Limb (tissue), 2 donors: ENCODE measurements at regions not wholly inside any gene's neighbourhood (a gene's known extent, or its start where the extent isn't known, plus 50 kb on each side); places are given as distances from the start of the nearest gene placed in this dataset.
"Not testable (repeated sequence)": the region's sequence is repeated elsewhere in the genome, so short reads cannot be mapped to it uniquely, and the experiment has no call there.

Source experiments
- DNase-seq, 2 donors: peaks; one replicate each; pipeline ENCODE4 v3.0.0-alpha.2; 2016; ENCODE audit errors: extremely low spot score in 2 of 2

DNA sequence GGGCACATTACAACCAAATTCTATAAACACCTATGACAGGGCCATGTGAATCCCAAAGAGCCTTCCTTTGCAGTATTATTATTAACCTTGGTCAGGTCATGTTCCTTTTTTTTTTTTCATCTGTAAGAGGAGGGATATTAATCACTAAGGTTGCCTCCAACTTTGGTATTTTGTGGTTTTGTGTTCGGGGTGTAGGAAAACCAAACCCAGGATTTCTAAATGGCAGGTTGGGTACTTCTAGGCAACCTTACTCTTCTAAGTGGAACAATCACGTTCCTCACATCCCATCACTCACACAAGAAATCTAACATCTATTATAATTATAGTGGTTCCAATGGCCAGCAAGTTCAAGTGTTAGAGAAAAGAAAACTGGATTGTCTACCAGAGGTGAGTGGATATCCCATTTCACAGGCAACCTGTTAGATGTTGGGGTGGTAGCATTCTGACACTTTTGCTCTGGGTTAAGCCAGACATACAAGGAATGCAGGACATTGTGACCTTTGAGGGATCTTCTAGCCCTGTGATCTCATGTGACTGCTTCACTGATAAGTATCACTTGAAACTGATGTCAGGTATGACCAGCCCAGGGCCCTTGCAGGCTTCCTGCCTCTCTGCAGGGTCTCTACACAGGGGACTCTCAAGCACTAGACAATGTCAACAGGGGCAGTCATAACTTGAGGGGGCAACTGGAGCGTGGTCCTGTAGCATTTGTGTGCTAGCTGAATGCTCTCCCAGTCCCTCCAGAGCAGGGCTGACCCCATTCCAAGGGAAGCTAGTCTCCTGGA lies 126.2 kb upstream of the VLDLR start:
- no peak for DNase-seq

DNA sequence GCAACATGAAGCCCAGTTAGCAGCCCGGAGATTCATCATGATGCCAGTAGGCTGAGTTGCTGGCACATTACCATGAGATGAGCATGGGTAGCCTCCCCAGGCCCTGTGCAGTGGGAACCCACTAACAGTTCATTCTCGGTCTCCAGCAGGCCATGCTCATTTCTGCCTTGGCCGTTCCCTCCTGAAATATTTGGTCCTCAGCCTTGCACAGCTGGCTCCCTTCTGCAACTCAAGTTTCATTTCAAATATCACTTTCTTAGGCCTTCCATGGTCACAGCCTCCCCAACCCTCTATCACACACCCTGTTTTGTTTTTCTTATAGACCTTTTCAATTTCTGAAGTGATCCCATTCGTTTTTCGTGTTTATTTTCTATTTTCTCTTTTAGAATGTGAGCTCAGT lies 125.4 kb upstream of the VLDLR start:
- DNase-seq, result no peak

DNA sequence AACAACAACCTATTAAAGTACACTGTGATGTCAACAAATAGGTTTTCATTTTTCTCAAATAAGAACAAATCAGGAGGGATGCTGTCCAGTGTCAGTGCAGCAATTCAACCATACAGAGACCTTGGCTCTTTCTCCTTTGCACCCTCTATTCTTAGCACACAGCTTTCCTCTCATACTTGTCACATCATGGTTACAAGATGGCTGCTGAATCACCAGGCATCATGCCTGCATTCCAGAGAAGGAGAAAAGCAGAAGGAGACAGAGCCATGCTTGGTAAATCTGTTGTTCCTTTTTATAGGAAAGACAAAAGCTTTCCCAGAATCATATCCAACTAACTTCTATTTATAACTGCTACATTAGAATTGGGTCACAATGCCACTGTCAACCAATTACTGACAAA lies 124.7 kb upstream of the VLDLR start:
- no peak for DNase-seq

DNA sequence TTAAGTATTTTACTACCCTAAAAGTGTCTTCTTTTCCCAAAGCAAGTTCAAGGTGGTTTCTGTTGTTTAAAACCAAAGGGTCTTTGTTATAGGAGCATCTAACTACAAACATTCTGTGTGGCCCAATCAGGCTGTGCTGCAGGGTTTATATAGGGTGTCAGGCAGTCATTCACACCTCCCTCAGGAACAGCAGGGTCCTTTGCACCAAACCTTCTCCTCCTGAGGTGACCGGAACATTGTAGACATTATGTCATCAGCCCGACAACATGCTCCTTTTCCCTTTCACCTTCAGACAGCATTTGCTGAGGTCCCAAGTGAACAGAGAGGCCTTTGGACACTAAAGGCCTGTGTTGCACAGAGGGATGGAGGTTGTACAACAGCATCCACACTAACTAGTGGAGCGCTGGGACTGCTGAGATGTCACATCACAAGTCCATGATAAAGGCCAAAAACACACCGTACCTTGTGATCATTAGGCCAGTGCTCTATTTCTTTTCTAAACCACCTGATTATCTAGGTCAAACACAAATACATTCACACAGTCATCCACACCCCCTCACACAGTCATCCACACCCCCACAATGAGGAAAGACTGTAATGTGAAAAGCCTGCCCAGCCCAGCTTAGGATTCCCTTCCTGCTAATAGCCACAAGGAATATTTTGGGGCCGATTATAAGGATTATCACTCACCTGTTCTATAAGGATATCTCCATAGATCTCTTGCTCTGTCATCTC lies 123.8 kb upstream of the VLDLR start:
- DNase-seq, result no peak

DNA sequence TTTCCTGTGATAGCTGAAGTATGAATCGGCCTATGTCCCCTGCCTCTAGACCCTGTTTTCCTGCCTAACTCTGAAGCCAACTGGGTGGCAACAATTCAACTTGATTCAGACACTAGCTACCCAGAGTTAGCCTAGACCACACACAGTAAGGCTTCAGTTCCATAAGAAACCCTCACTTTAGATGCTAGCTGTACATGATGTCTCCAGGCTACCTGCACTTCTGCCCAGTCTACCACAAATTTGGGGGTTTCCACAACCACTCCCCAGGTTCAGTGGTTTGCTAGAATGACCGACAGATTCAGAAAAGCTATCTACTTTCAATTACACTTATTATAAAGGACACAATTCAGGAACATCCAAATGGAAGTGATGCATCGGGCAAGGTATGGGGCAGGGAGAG lies 119.4 kb upstream of the VLDLR start:
- DNase-seq, result no peak

DNA sequence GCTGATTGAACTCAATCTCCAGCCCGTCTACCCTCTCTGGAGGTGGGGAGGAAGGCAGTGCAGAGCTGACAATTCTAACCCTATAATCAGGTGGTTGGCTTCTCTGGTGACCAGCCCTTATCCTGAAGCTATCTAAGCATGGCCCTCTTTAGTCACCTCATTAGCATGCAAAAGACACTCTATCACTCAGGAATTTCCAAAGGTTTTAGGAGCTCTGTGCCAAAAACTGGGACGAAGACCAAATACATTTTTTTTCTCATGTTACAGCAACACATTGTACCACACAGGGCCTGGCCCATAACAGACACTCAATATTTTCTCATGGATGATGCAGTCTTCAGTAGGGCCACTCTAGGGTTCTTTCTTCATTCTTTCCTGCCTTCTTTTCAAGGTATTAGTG lies 118.8 kb upstream of the VLDLR start:
- DNase-seq, result no peak

DNA sequence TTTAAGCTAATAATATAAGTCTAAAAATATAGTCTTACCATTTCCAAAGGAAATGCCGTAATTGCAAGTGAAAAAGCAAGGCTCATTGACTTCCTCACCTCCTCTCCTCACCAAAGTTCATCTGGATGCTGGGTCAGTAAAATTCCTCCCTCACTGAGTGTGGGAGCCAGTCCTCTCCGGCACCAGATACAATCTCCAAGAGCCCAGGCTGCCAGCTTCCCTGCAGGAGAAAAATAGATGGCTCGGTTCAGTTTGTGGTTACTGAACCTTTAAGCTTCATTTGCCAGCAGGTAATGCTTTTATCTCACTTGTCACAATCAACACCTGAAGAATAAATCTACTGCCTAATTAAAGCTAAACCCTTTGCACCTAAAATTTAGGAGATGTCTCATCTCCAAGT lies 115.3 kb upstream of the VLDLR start:
- DNase-seq, result no peak

DNA sequence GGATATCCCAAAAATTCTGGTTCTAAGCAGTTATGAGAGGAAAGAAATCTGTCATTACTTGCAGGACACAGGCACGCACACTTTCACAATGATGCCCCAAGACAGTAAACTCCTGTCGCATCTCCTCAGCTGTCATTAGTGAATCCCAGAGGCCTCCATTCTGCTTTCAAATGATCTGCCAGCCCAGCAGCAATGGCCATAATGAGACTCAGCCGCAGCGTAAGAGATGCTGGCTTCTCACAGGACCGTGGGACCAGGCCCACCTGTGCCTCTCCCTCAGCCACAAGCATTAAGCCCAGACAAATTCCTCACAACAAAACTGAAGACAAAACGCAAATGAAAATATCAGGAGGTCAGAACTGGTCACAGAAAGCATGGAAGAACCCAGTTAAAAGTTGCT lies 98.0 kb upstream of the VLDLR start:
- no peak for DNase-seq

DNA sequence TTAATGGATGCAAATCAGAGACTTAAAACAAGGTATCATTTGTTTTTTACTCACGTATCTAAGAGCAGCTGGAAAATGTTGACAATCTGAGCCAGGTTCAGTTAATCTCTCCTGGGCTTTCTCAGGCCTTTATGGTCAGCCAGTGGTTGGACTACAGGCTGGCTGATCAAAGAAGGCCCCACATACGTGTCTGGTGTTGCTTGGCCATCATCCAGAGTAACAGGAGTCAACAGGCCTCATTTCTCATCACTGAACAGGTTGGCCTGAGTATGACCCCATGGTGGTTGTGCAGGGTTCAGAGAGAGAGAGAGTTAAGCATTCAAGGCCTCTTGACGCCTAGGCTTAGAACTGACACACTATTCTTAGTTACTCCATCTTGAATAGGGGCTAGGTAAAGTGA lies 97.0 kb upstream of the VLDLR start:
- no peak for DNase-seq

DNA sequence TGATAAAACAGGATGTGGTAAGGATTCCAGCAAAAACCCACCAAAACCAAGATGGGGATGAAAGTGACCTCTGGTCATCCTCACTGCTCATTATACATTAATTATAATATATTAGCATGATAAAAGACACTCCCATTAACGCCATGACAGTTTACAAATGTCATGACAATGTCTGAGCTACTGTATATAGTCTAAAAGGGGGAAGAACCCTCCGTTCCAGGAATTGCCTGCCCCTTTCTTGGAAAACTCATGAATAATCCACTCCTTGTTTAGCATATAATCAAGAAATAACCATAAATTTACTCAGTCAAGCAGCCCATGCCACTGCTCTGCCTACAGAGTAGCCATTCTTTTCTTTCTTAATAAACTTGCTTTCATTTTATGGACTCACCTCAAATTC lies 96.4 kb upstream of the VLDLR start:
- no peak for DNase-seq

DNA sequence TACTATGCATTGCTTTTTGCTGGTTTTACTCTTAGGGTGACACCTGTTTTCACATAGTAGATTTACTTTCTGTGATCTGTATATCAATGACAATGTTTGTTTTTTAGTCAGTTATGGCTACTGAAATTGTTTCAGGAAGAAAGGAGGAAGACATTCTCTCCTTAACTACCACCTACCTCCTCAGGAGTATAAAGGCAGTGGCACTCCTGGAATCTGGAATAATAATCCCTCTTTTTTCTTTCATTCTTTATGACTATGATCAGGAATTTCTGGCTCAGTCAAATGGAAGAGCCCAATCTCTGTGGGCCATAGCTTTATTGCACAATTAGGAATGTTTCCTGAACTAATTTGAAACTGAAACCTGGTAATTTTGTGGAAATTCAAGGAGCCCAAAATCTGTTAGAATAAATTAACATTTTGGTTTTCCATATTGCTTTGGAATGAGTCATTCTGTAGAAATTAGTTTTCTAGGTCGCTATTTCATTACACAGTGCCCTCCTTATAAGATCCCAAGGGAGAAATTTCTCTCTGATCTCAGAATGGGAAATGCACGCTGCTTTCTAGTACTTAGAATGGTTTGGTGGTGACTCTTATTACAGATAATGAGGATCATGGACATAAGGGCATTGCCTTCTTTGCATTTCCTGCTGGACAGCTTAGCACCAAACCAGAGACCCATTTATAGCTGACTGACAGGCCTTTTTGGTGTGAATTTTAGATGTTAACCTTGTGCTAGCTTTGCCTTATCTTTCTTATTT lies 95.3 kb upstream of the VLDLR start:
- DNase-seq, result no peak

DNA sequence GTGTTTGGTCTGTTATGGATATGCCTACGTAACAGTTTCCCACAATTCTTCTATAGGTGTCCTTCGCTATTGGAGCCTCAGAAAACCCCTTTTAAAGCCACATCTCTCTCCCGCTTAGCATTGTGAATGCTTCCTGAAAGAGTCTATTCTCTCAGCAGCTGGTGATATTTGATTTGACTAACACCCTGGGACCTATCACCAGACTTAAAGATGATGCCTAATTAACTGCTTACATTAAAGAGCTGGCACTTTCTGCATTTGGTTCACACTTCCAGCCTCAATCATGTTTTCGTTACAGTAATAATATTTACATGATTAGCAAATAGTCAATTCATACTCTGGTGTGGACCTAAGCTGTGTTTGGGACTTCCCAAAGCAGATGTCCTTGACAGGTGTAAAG lies 90.1 kb upstream of the VLDLR start:
- DNase-seq, result no peak

DNA sequence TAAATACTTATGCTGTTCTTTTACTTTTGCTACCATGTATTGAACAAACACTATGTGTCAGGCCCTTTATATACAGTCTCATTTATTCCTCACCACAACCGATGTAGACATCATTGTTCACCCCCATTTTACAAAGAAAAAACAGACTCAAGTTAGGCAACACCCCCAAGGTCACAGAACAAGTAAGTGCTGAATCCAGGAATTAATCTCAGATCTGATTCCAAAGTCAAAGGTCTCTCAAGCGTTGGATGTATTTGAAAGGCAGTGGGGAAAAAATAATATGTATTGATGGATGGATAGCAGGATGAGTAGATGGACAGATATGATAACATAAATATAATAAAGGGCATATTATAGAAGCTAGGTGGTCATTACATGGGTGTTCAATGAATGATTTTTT lies 85.1 kb upstream of the VLDLR start:
- DNase-seq, result no peak

DNA sequence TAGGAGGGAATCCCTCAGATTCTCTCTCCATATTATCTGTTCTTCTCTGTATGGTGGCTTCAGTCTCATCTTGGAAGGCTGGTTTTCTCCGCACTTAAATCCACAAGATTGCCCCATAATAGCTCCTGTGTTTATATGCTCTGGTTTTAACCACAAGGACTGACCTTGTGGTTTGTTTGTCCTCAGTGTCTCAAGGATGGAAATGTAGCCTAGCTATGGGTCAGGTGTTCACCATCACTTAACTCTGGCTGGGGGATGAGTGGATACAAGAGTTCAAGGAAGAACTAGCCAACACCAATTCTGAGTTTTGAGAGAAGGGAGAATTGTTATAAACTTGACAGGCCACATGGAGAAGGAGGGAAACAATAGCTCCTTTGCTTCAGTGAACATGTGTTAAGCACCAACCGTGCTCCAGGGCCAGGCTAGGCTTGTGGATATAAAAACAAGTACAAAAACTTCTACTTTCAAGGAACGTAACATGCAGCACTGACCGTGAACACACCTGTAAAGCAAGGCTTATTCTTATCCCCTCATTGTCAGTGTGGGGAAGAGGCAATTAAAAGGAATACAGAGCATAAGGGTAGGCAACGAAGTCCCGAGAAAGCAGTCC lies 75.6 kb upstream of the VLDLR start:
- no peak for DNase-seq

DNA sequence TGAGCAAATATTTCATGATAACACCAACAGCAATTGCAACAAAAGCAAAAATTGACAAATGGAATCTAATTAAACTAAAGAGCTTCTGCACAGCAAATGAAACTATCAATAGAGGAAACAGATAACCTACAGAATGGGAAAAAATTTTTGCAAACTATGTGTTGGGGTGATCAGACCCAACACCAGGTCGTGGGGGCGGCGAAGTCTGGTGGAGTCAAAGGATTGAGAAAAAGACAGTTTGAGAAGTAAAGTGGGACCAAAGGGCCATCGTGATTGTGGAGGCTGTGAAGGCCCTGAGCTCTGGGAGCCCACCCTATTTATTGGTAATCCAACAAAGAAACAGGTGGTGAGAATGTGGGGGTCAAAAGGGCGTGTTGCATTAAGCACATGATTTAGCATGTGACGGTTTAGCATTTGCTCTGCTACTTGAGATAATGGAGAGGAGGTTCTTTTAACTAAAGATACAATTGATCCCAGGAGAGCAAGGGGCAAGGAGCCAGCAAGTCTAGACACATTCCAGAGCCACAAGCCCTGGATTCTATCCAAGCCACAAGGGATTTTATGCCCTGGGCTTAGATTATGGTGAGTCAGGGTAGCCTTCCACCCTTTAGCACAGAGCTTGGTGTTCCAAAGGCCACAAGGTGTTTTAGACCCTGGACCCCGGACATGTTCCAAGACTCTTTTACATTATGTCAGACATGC lies 65.5 kb upstream of the VLDLR start:
- DNase-seq, result not testable (repeated sequence)

DNA sequence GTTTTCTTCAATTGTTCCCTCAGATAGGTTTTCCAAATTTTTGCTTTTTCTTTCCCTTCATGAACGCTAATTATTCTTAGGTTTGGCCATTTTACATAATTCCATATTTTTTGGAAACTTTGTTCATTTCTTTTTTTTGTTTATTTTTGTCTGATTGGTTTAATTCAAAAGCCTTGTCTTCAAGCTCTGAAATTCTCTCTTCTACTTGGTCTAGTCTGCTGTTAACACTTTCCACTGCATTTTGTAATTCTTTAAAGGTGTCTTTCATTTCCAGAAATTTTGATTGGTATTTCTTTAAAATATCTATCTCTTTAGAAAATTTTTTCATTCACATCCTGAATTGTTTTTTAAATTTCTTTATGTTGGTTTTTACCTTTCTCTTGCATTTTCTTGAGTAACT lies 63.9 kb upstream of the VLDLR start:
- no peak for DNase-seq

DNA sequence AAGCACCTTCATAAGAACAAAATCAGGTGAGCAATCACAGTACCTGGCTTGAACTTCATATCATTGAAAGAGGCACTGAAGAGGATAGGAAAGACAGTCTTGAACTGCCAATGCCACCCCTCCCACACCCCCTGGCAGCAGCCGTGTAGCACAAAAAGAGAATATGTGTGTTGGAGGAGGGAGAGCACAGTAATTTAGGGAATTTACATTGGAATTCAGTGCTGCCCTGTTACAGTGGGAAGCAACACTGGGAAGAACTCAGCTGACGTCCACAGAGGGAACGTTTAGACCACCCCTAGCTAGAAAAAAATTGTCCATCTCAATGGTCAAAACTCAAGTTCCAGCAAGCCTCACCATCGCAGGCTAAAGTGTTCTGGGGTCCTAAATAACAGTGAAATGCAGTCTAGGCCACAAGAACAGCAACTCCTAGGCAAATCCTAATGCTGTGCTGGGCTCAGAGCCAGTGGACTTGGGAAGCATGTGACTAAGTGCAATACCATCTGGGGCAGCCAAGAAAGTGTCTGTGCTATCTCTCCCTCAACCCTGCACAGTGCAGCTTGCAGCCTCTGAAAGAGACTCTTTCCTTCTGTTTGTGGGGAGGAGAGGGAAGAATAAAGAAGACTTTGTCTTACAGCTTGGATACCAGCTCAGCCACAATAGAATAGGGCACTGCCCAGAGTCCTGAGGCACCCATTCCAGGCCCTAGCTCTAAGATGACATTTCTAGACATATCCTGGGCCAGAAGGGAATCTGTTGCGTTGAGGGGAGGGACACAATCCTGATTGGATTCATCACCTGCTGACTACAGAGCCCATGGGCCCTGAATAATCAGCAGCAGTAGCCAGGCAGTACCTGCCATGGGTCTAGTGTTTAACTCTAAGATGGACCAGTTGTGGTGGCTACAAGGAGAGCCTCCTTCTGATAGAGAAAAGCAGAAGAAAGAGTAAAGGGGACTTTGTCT lies 62.1 kb upstream of the VLDLR start:
- DNase-seq, result peak; percentile 65 to 75

DNA sequence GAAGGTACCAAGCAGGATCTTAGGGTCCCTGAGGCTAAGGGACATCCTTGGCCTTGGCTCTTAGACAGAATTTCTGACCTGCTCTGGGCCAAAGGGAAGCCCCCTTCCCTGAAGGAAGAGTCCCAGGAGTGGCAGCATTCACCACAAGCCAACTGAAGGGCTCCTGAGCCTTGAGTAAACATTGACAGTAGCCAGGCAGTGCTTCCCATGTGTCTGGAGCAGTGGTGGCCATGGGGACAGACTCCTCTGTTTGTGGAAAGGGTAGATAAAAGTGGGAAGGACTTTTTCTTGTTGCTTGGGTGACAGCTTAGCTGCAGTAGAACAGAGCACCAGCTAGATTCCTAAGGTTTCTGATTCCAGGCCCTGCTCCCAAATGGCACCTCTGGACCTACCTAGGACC lies 61.4 kb upstream of the VLDLR start:
- DNase-seq, result no peak

DNA sequence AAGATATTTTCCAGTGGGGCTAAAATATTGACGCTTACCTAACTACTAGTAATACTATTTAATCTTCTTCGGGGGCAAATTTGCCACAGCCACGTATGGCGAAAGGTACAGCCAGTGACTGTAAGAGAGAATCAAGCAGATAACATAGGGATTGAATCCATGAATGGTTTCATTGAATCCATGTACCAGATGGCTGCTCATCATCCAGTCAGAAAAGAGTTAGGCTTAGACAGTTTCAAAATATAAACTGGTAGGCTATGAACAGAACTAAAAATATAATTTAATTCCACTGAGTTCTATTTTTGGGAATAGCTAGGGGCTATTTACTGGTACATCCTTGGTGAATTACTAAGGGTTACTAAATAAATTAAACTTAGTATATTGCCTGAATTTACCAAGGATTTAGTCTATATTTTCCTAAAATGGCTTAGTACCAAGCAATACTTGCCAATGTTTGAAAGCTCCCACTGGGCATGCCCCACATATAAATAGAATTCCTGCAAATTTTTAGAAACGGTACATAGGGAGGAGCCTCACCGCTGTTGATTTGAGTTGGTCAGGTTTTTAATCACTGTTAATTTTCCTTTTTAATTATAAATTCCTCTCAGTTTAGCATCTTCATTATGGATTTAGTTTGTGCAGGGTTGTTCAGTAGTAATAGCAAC lies 55.8 kb upstream of the VLDLR start:
- no peak for DNase-seq

DNA sequence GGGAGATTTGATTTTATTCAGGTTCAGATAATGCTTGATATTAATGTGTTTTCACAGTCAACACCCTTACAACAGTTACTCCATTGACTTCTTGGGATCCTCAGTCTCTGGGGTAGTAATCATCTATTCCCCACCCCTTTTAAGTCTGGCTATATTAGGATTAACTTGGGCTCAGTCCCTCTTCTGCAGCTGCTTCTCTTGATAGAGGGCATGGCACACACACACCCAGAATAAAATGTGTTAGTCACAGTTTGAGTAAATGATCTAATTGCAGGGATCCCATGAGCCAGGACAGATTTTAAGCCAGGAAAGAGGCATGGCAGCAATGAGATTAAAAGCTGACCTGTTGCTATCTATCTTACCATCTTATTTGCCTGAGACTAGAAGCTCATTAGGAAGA lies 53.7 kb upstream of the VLDLR start:
- DNase-seq, result no peak
